Upper lobe of right lung (tissue), 1 donor: ENCODE measurements at regions not wholly inside any gene's neighbourhood (a gene's known extent, or its start where the extent isn't known, plus 50 kb on each side); places are given as distances from the start of the nearest gene placed in this dataset.

ENCODE experiments used
- ATAC-seq: fragments of 200-7000 bp; cut with Tn5 transposase; one replicate; pipeline ENCODE4 v1.9.1; 2020; ENCODE audit warnings: mild to moderate bottlenecking, moderate library complexity
- DNase-seq: peaks from one replicate; pipeline ENCODE4 v3.0.0-alpha.2; 2020
- H3K27ac ChIP-seq: fragments of 200-600 bp; one replicate; pipeline ENCODE4 v1.8.0; 2022
- H3K27me3 ChIP-seq: fragments of 200-600 bp; one replicate; pipeline ENCODE4 v1.8.0; 2022; ENCODE audit warnings: mild to moderate bottlenecking
- H3K36me3 ChIP-seq: fragments of 200-600 bp; one replicate; pipeline ENCODE4 v1.8.0; 2022
- H3K4me1 ChIP-seq: fragments of 200-600 bp; one replicate; pipeline ENCODE4 v1.8.0; 2022
- H3K4me3 ChIP-seq: fragments of 200-600 bp; one replicate; pipeline ENCODE4 v1.8.0; 2022; ENCODE audit warnings: mild to moderate bottlenecking
- H3K9me3 ChIP-seq: fragments of 200-600 bp; one replicate; pipeline ENCODE4 v1.8.0; 2022
- intact Hi-C: fragments of 100-400 bp; cut with DNase I; formaldehyde crosslinking; loops from one replicate; pipeline ENCODE4 v1.11.0; 2022
- TF ChIP-seq, protein P1 (sequence below): fragments of 200-600 bp; IDR thresholded peaks from one replicate; pipeline ENCODE4 v1.8.0; 2022; ENCODE audit warnings: antibody characterized with exemption
- donor health status: DM: no; HTN: yes; CAD: no; lungs with severe emphysema.

DNA sequence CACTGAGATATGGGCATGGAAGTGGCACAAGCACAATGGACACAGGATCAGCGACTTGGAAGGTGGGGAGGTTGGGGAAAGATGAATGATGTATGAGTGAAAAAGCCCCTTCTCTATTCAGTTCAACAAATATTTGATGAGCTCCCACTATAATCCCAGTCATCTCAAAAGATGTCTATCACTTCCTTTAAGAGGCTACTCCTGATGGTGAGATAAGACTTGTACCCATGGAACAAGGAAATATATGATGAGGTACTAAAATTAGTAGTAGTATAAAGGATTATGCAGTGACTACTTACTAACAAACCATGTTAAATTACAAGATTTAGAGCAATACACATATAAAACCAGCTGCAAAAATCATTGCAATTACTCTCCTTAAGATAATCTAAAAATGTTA lies 107.8 kb upstream of the COL5A2 start:
- Histone ChIP-seq H3K36me3 (no peaks in the 10 kb centered on the region), H3K4me1 (peaks cover 5% of the 10 kb centered on the region), H3K9me3 (no peaks in the 10 kb centered on the region), H3K4me3 (no peak overlapping the region), H3K27me3 (no peaks in the 10 kb centered on the region), H3K27ac (no peak overlapping the region)
- no peak for DNase-seq
- ATAC-seq, result no peak
- intact Hi-C loops, result no loop called here
- TF ChIP-seq, protein P1, sequence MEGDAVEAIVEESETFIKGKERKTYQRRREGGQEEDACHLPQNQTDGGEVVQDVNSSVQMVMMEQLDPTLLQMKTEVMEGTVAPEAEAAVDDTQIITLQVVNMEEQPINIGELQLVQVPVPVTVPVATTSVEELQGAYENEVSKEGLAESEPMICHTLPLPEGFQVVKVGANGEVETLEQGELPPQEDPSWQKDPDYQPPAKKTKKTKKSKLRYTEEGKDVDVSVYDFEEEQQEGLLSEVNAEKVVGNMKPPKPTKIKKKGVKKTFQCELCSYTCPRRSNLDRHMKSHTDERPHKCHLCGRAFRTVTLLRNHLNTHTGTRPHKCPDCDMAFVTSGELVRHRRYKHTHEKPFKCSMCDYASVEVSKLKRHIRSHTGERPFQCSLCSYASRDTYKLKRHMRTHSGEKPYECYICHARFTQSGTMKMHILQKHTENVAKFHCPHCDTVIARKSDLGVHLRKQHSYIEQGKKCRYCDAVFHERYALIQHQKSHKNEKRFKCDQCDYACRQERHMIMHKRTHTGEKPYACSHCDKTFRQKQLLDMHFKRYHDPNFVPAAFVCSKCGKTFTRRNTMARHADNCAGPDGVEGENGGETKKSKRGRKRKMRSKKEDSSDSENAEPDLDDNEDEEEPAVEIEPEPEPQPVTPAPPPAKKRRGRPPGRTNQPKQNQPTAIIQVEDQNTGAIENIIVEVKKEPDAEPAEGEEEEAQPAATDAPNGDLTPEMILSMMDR, result no peak

- Histone ChIP-seq H3K36me3 (no peaks in the 10 kb centered on the region), H3K4me1 (peaks cover 5% of the 10 kb centered on the region), H3K27ac (no peak overlapping the region), H3K27me3 (no peaks in the 10 kb centered on the region), H3K4me3 (no peak overlapping the region), H3K9me3 (no peaks in the 10 kb centered on the region)
- DNase-seq (no peak), ATAC-seq (peak; percentile 51)
- TF ChIP-seq, protein P1, result peak; percentile 46
- intact Hi-C loops, result no loop called here
Observed at GRCh38 chr2:189287982-189288521, 108.5 kb upstream of the COL5A2 start.

GRCh38 chr2:189291460-189291859 lies 111.9 kb upstream of the COL5A2 start:
- H3K4me3 ChIP-seq, result no peak overlapping the region
- ATAC-seq, result no peak
- TF ChIP-seq, protein P1, result no peak
- H3K27ac ChIP-seq, result no peak overlapping the region
- no peaks in the 10 kb centered on the region for H3K27me3 ChIP-seq
- H3K36me3 ChIP-seq, result no peaks in the 10 kb centered on the region
- H3K4me1 ChIP-seq, result no peaks in the 10 kb centered on the region
- no peaks in the 10 kb centered on the region for H3K9me3 ChIP-seq
- intact Hi-C loops, result no loop called here
- no peak for DNase-seq

- Histone ChIP-seq H3K27ac (no peak overlapping the region), H3K4me1 (no peaks in the 10 kb centered on the region), H3K9me3 (no peaks in the 10 kb centered on the region), H3K36me3 (no peaks in the 10 kb centered on the region), H3K4me3 (no peak overlapping the region), H3K27me3 (no peaks in the 10 kb centered on the region)
- intact Hi-C loops, result no loop called here
- ATAC-seq, result no peak
- TF ChIP-seq, protein P1, result no peak
- no peak for DNase-seq
Observed at GRCh38 chr2:189293164-189293563, 113.6 kb upstream of the COL5A2 start.

GRCh38 chr2:189297446-189297845 lies 117.9 kb upstream of the COL5A2 start:
- DNase-seq, result no peak
- ATAC-seq, result no peak
- H3K27me3 ChIP-seq, result no peaks in the 10 kb centered on the region
- no peaks in the 10 kb centered on the region for H3K4me1 ChIP-seq
- H3K4me3 ChIP-seq, result no peak overlapping the region
- H3K36me3 ChIP-seq, result no peaks in the 10 kb centered on the region
- TF ChIP-seq, protein P1, result no peak
- intact Hi-C loops, result no loop called here
- no peak overlapping the region for H3K27ac ChIP-seq
- no peaks in the 10 kb centered on the region for H3K9me3 ChIP-seq

- H3K9me3 ChIP-seq, result no peaks in the 10 kb centered on the region
- no peak for ATAC-seq
- DNase-seq, result no peak
- TF ChIP-seq, protein P1, result no peak
- intact Hi-C loops, result no loop called here
- H3K36me3 ChIP-seq, result no peaks in the 10 kb centered on the region
- H3K4me1 ChIP-seq, result no peaks in the 10 kb centered on the region
- no peaks in the 10 kb centered on the region for H3K27me3 ChIP-seq
- no peak overlapping the region for H3K27ac ChIP-seq
- H3K4me3 ChIP-seq, result no peak overlapping the region
Observed at GRCh38 chr2:189298038-189298437, 118.5 kb upstream of the COL5A2 start.
